Endothelial cell of umbilical vein (primary cell): ENCODE measurements at regions not wholly inside any gene's neighbourhood (a gene's known extent, or its start where the extent isn't known, plus 50 kb on each side); places are given as distances from the start of the nearest gene placed in this dataset.

Experiments used
- BruUV-seq: library from RNA; stranded (reverse); fragments of 400-500 nt; replicated peaks from 2 replicates; lab custom pipeline; 2021; lab: Mats Ljungman, UMichigan
- CTCF ChIA-PET: fragments of 300-600, 350-600 bp; sonication (Branson Sonifier 250); formaldehyde crosslinking; loops from one replicate; lab custom pipeline; 2021; ENCODE audit warnings: antibody characterized with exemption, inconsistent platforms; lab: Charles Lee
- POLR2A ChIA-PET: fragments of 300-600, 350-600 bp; sonication (Branson Sonifier 250); formaldehyde crosslinking; loops from one replicate; lab custom pipeline; 2021; ENCODE audit warnings: antibody characterized with exemption, inconsistent platforms; lab: Charles Lee
- DNase-seq: peaks from one replicate; pipeline ENCODE4 v3.0.0-alpha.2; 2011; ENCODE audit warnings: low read depth, low spot score
- FAIRE-seq: peaks from 2 replicates; lab custom pipeline; 2011; peaks lifted over from hg19 to GRCh38; lab: Jason Lieb, UNC
- H2AFZ ChIP-seq: 2 replicates; pipeline ENCODE4 v1.6.0; 2012; ENCODE audit warnings: low read depth, low read length, control low read depth, inconsistent platforms
- H3K27ac ChIP-seq: 2 replicates; pipeline ENCODE4 v1.5.1; 2011; ENCODE audit warnings: low read depth, mild to moderate bottlenecking, control low read depth, low read length, moderate library complexity; ENCODE audit not compliant: insufficient read depth
- H3K27me3 ChIP-seq, 2 experiments: 2 replicates each; pipeline versions ENCODE4 v1.6.0 to v1.6.1; 2011; ENCODE audit warnings: low read length in 2 of 2, mixed read lengths in 1 of 2; ENCODE audit not compliant: control insufficient read depth in 2 of 2, insufficient read depth in 2 of 2
- H3K36me3 ChIP-seq, 2 experiments: 2 replicates in 1 of 2; 3 replicates in 1 of 2; pipeline ENCODE4 v1.5.1; 2011; ENCODE audit warnings: low read length in 2 of 2, mild to moderate bottlenecking in 1 of 2, moderate library complexity in 1 of 2; ENCODE audit not compliant: control insufficient read depth in 2 of 2, insufficient read depth in 2 of 2; ENCODE audit errors: extremely low read depth in 1 of 2
- H3K4me1 ChIP-seq: 3 replicates; pipeline ENCODE4 v1.5.1; 2011; ENCODE audit warnings: mild to moderate bottlenecking, low read length; ENCODE audit not compliant: control insufficient read depth, insufficient read depth; ENCODE audit errors: extremely low read depth
- H3K4me2 ChIP-seq: 2 replicates; pipeline ENCODE4 v1.6.1; 2011; ENCODE audit warnings: low read length, control low read depth, mixed read lengths; ENCODE audit not compliant: insufficient read depth
- H3K4me3 ChIP-seq, 3 experiments: fragments of 200-600 bp in 1 of 3; sonication (generic), shearing (Covaris generic) in 1 of 3; replicated peaks in 1 of 3; 2 replicates each; pipeline ENCODE4 v1.5.1; 2011 to 2016; ENCODE audit warnings: control low read depth in 3 of 3, low read length in 3 of 3, mild to moderate bottlenecking in 2 of 3, inconsistent platforms in 1 of 3, low read depth in 1 of 3, moderate library complexity in 1 of 3; ENCODE audit not compliant: insufficient read depth in 1 of 3
- H3K79me2 ChIP-seq: 2 replicates; pipeline ENCODE4 v1.6.0; 2012; ENCODE audit warnings: low read length, inconsistent platforms; ENCODE audit not compliant: control insufficient read depth, insufficient read depth
- H3K9ac ChIP-seq: replicated peaks from 2 replicates; pipeline ENCODE3; 2011; ENCODE audit warnings: low read length, control low read depth; ENCODE audit not compliant: insufficient read depth; ENCODE audit errors: extremely low read depth
- H3K9me1 ChIP-seq: replicated peaks from 3 replicates; pipeline ENCODE4 v1.6.0; 2011; ENCODE audit warnings: mild to moderate bottlenecking, low read length; ENCODE audit not compliant: control insufficient read depth, insufficient read depth; ENCODE audit errors: extremely low read depth
- H3K9me3 ChIP-seq: replicated peaks from 2 replicates; pipeline ENCODE4 v1.5.1; 2012; ENCODE audit warnings: low read length, inconsistent platforms; ENCODE audit not compliant: control insufficient read depth, insufficient read depth
- H4K20me1 ChIP-seq: replicated peaks from 2 replicates; pipeline ENCODE3; 2011; ENCODE audit warnings: mild to moderate bottlenecking, low read length; ENCODE audit not compliant: control insufficient read depth, insufficient read depth; ENCODE audit errors: extremely low read depth
- CTCF ChIP-seq, 2 donors: IDR thresholded peaks; 1 replicate in 1 of 2; 2 replicates in 1 of 2; pipeline ENCODE4 v1.5.1; 2011; ENCODE audit warnings: low read length in 2 of 2, mild to moderate bottlenecking in 2 of 2, moderate library complexity in 2 of 2, control low read depth in 1 of 2, inconsistent platforms in 1 of 2, low read depth in 1 of 2; ENCODE audit not compliant: insufficient read depth in 1 of 2; ENCODE audit errors: extremely low read depth in 1 of 2
- EZH2 ChIP-seq: IDR thresholded peaks from 2 replicates; pipeline ENCODE4 v1.6.1; 2012; ENCODE audit warnings: borderline replicate concordance, low read depth, mild to moderate bottlenecking, moderate library complexity, low read length, inconsistent platforms; ENCODE audit not compliant: severe bottlenecking
- FOS ChIP-seq: IDR thresholded peaks from 2 replicates; pipeline ENCODE4 v1.6.1; 2011; ENCODE audit warnings: mild to moderate bottlenecking, low read length, moderate library complexity, borderline replicate concordance; ENCODE audit not compliant: insufficient read depth
- GATA2 ChIP-seq: IDR thresholded peaks from 2 replicates; pipeline ENCODE4 v1.7.0; 2011; ENCODE audit warnings: low read depth, mild to moderate bottlenecking, moderate library complexity, mixed read lengths, low read length; ENCODE audit not compliant: insufficient read length, insufficient read depth
- JUN ChIP-seq: IDR thresholded peaks from 2 replicates; pipeline ENCODE4 v1.6.1; 2011; ENCODE audit warnings: borderline replicate concordance, low read depth; ENCODE audit not compliant: insufficient read length, insufficient read depth
- MAX ChIP-seq: IDR thresholded peaks from 2 replicates; pipeline ENCODE4 v1.6.1; 2011; ENCODE audit not compliant: insufficient read depth, insufficient read length
- MYC ChIP-seq: IDR thresholded peaks from one replicate; pipeline ENCODE4 v1.6.1; 2011; ENCODE audit warnings: mild to moderate bottlenecking, low read depth, low read length
- POLR2A ChIP-seq: IDR thresholded peaks from 2 replicates; pipeline ENCODE4 v1.6.1; 2012; ENCODE audit warnings: low read depth, mild to moderate bottlenecking, control low read depth, low read length
- POLR2AphosphoS5 ChIP-seq: IDR thresholded peaks from 2 replicates; pipeline ENCODE4 v1.6.1; 2012; ENCODE audit warnings: low read depth, mild to moderate bottlenecking, control low read depth, low read length, moderate library complexity; ENCODE audit not compliant: insufficient read depth
- dilution Hi-C: fragments of 300-500 bp; cut with MboI; formaldehyde crosslinking; loops from one replicate; pipeline ENCODE4 v1.15.0; 2019; ENCODE audit warnings: low sequenced_read_pairs; ENCODE audit not compliant: extremely low pct_ligation_motif_present
- intact Hi-C: fragments of 100-400 bp; cut with micrococcal nuclease; formaldehyde crosslinking; loops from one replicate; pipeline ENCODE4 v1.10.0; 2022

GRCh38 chr14:48035836-48036235 lies 360.4 kb upstream of the MDGA2 start:
- FAIRE-seq: no peak
- no peaks in the 10 kb centered on the region for H3K27me3 ChIP-seq
- no peaks in the 10 kb centered on the region for H3K4me1 ChIP-seq
- no peak overlapping the region for H3K9ac ChIP-seq
- H3K9me3 ChIP-seq: peaks cover 2% of the 10 kb centered on the region
- DNase-seq: no peak
- dilution Hi-C loops: no loop called here
- no peaks in the 10 kb centered on the region for H4K20me1 ChIP-seq
- H3K4me3 ChIP-seq: no peak overlapping the region
- ChIA-PET POLR2A (no interaction called here), CTCF (no interaction called here)
- no peak overlapping the region for H3K27ac ChIP-seq
- intact Hi-C loops: no loop called here
- H3K9me1 ChIP-seq: no peaks in the 10 kb centered on the region
- BruUV-seq: no TSS peak
- no peak overlapping the region for H2AFZ ChIP-seq
- TF ChIP-seq MAX (no peak), GATA2 (no peak), CTCF (IDR thresholded peaks at IDR 0.05; ENCODE audit: extremely low read depth in 1 of 2, insufficient read depth in 1 of 2, low read depth in 1 of 2, low read length in 2 of 2) (no peak), FOS (no peak), EZH2 (no peak), MYC (no peak), JUN (no peak), POLR2A (no peak), POLR2AphosphoS5 (no peak)
- no peaks in the 10 kb centered on the region for H3K79me2 ChIP-seq
- H3K36me3 ChIP-seq: no peaks in the 10 kb centered on the region
- no peak overlapping the region for H3K4me2 ChIP-seq
